H1 (cell line): ENCODE measurements at regions not wholly inside any gene's neighbourhood (a gene's known extent, or its start where the extent isn't known, plus 50 kb on each side); places are given as distances from the start of the nearest gene placed in this dataset.

ENCODE experiments used
- EP300 ChIP-seq, 2 experiments: IDR thresholded peaks; 1 replicate in 1 of 2; 2 replicates in 1 of 2; pipeline ENCODE4 v1.6.1; 2011 to 2012; ENCODE audit warnings: low read depth in 2 of 2, low read length in 2 of 2, mild to moderate bottlenecking in 2 of 2, borderline replicate concordance in 1 of 2, inconsistent platforms in 1 of 2, moderate library complexity in 1 of 2
- FOSL1 ChIP-seq: IDR thresholded peaks from 2 replicates; pipeline ENCODE4 v1.6.1; 2011; ENCODE audit warnings: mild to moderate bottlenecking, low read depth, low read length, moderate library complexity; ENCODE audit not compliant: insufficient read depth
- KDM1A ChIP-seq: fragments of 200-600, 300-600 bp; sonication (generic); IDR thresholded peaks from 2 replicates; pipeline ENCODE4 v1.7.1; 2016; ENCODE audit warnings: mild to moderate bottlenecking, low read length, borderline replicate concordance
- RAD21 ChIP-seq, 2 experiments: IDR thresholded peaks in 1 of 2; conservative IDR thresholded peaks in 1 of 2; 2 replicates each; pipeline ENCODE4 v1.6.1; 2011; ENCODE audit warnings: low read depth in 2 of 2, low read length in 2 of 2, improper control_type of control experiment in 1 of 2, inconsistent platforms in 1 of 2, mild to moderate bottlenecking in 1 of 2, moderate library complexity in 1 of 2
- RXRA ChIP-seq: IDR thresholded peaks from 2 replicates; pipeline ENCODE4 v1.6.1; 2011; ENCODE audit warnings: low read depth, mild to moderate bottlenecking, low read length, moderate library complexity; ENCODE audit not compliant: insufficient read depth
- SIX5 ChIP-seq: IDR thresholded peaks from 2 replicates; pipeline ENCODE4 v1.6.1; 2011; ENCODE audit warnings: mild to moderate bottlenecking, low read depth, low read length
- SRF ChIP-seq: IDR thresholded peaks from 2 replicates; pipeline ENCODE4 v1.6.1; 2011; ENCODE audit warnings: mild to moderate bottlenecking, low read depth, low read length, moderate library complexity
- TCF12 ChIP-seq: IDR thresholded peaks from 2 replicates; pipeline ENCODE4 v1.6.1; 2011; ENCODE audit warnings: low read depth, mild to moderate bottlenecking, low read length
- TEAD4 ChIP-seq: IDR thresholded peaks from 2 replicates; pipeline ENCODE4 v1.6.1; 2012; ENCODE audit warnings: low read depth, low read length, inconsistent platforms, mixed read lengths
- TF ChIP-seq, protein P1 (sequence below): fragments of 300-600 bp; sonication (generic); IDR thresholded peaks from 2 replicates; pipeline ENCODE4 v1.7.1; 2012; ENCODE audit warnings: low read length, moderate library complexity, mild to moderate bottlenecking, inconsistent platforms; ENCODE audit not compliant: insufficient replicate concordance
- TF ChIP-seq, protein P2 (sequence below): IDR thresholded peaks from 2 replicates; pipeline ENCODE4 v1.6.1; 2011; ENCODE audit warnings: low read length, improper control_type of control experiment

DNA sequence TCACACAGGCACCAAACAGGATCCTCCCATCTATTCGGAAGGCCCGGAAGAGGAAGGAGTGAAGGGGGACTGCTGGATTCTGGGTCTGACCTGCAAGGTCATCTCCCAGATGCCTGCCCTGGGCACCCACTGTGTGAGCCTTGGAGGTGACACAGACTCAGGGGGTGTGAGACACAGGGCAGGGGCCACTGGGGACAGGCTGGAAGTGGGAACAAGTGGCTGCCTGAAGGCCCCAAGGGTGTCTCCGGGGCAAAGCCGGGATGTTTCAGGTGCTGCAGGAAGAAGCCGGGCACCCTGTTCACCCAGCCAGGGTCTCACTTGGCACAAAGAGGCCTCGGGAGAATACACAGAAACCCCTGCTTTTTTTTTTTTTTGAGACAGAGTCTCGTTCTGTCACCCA, 385.5 kb downstream of the CTTN start (continued):
- TF ChIP-seq, protein P1, sequence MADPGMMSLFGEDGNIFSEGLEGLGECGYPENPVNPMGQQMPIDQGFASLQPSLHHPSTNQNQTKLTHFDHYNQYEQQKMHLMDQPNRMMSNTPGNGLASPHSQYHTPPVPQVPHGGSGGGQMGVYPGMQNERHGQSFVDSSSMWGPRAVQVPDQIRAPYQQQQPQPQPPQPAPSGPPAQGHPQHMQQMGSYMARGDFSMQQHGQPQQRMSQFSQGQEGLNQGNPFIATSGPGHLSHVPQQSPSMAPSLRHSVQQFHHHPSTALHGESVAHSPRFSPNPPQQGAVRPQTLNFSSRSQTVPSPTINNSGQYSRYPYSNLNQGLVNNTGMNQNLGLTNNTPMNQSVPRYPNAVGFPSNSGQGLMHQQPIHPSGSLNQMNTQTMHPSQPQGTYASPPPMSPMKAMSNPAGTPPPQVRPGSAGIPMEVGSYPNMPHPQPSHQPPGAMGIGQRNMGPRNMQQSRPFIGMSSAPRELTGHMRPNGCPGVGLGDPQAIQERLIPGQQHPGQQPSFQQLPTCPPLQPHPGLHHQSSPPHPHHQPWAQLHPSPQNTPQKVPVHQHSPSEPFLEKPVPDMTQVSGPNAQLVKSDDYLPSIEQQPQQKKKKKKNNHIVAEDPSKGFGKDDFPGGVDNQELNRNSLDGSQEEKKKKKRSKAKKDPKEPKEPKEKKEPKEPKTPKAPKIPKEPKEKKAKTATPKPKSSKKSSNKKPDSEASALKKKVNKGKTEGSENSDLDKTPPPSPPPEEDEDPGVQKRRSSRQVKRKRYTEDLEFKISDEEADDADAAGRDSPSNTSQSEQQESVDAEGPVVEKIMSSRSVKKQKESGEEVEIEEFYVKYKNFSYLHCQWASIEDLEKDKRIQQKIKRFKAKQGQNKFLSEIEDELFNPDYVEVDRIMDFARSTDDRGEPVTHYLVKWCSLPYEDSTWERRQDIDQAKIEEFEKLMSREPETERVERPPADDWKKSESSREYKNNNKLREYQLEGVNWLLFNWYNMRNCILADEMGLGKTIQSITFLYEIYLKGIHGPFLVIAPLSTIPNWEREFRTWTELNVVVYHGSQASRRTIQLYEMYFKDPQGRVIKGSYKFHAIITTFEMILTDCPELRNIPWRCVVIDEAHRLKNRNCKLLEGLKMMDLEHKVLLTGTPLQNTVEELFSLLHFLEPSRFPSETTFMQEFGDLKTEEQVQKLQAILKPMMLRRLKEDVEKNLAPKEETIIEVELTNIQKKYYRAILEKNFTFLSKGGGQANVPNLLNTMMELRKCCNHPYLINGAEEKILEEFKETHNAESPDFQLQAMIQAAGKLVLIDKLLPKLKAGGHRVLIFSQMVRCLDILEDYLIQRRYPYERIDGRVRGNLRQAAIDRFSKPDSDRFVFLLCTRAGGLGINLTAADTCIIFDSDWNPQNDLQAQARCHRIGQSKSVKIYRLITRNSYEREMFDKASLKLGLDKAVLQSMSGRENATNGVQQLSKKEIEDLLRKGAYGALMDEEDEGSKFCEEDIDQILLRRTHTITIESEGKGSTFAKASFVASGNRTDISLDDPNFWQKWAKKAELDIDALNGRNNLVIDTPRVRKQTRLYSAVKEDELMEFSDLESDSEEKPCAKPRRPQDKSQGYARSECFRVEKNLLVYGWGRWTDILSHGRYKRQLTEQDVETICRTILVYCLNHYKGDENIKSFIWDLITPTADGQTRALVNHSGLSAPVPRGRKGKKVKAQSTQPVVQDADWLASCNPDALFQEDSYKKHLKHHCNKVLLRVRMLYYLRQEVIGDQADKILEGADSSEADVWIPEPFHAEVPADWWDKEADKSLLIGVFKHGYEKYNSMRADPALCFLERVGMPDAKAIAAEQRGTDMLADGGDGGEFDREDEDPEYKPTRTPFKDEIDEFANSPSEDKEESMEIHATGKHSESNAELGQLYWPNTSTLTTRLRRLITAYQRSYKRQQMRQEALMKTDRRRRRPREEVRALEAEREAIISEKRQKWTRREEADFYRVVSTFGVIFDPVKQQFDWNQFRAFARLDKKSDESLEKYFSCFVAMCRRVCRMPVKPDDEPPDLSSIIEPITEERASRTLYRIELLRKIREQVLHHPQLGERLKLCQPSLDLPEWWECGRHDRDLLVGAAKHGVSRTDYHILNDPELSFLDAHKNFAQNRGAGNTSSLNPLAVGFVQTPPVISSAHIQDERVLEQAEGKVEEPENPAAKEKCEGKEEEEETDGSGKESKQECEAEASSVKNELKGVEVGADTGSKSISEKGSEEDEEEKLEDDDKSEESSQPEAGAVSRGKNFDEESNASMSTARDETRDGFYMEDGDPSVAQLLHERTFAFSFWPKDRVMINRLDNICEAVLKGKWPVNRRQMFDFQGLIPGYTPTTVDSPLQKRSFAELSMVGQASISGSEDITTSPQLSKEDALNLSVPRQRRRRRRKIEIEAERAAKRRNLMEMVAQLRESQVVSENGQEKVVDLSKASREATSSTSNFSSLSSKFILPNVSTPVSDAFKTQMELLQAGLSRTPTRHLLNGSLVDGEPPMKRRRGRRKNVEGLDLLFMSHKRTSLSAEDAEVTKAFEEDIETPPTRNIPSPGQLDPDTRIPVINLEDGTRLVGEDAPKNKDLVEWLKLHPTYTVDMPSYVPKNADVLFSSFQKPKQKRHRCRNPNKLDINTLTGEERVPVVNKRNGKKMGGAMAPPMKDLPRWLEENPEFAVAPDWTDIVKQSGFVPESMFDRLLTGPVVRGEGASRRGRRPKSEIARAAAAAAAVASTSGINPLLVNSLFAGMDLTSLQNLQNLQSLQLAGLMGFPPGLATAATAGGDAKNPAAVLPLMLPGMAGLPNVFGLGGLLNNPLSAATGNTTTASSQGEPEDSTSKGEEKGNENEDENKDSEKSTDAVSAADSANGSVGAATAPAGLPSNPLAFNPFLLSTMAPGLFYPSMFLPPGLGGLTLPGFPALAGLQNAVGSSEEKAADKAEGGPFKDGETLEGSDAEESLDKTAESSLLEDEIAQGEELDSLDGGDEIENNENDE = no peak
- TF ChIP-seq KDM1A (no peak), EP300 (IDR thresholded peaks at IDR 0.05; ENCODE audit: borderline replicate concordance in 1 of 2, low read depth in 2 of 2, low read length in 2 of 2) (no peak), SIX5 (no peak), RAD21 (IDR thresholded peaks at IDR 0.05 in 1 of 2, conservative IDR thresholded peaks at IDR 0.05 in 1 of 2; ENCODE audit: low read depth in 2 of 2, low read length in 2 of 2) (no peak), FOSL1 (no peak), RXRA (no peak), TEAD4 (no peak), SRF (no peak), TCF12 (no peak)
- TF ChIP-seq, protein P2, sequence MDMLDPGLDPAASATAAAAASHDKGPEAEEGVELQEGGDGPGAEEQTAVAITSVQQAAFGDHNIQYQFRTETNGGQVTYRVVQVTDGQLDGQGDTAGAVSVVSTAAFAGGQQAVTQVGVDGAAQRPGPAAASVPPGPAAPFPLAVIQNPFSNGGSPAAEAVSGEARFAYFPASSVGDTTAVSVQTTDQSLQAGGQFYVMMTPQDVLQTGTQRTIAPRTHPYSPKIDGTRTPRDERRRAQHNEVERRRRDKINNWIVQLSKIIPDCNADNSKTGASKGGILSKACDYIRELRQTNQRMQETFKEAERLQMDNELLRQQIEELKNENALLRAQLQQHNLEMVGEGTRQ = no peak
